KOPT-K1 (cell line): ENCODE measurements at regions not wholly inside any gene's neighbourhood (a gene's known extent, or its start where the extent isn't known, plus 50 kb on each side); places are given as distances from the start of the nearest gene placed in this dataset.

Source experiments
- H3K27ac ChIP-seq: fragments of 200-600 bp; sonication (generic); 2 replicates; pipeline ENCODE4 v1.5.1; 2016; ENCODE audit warnings: antibody characterized with exemption, mild to moderate bottlenecking, low read depth, low read length; ENCODE audit not compliant: poor library complexity, severe bottlenecking
- H3K36me3 ChIP-seq: fragments of 200-600 bp; sonication (generic); 2 replicates; pipeline ENCODE4 v1.5.1; 2017; ENCODE audit warnings: antibody characterized with exemption, mild to moderate bottlenecking, low read length, moderate library complexity; ENCODE audit not compliant: insufficient read depth
- H3K9me3 ChIP-seq: fragments of 200-600 bp; sonication (generic); 2 replicates; pipeline ENCODE4 v1.5.1; 2017; ENCODE audit warnings: antibody characterized with exemption, low read length, mild to moderate bottlenecking; ENCODE audit not compliant: insufficient read depth, poor library complexity, severe bottlenecking

- H3K9me3 ChIP-seq = no peaks in the 10 kb centered on the region
- H3K27ac ChIP-seq = no peak overlapping the region
- no peaks in the 10 kb centered on the region for H3K36me3 ChIP-seq
Observed at GRCh38 chr4:96585304-96585703, 745.4 kb downstream of the PDHA2 start.

GRCh38 chr4:96593422-96593821 lies 753.5 kb downstream of the PDHA2 start:
- H3K36me3 ChIP-seq = no peaks in the 10 kb centered on the region
- no peak overlapping the region for H3K27ac ChIP-seq
- H3K9me3 ChIP-seq = no peaks in the 10 kb centered on the region

GRCh38 chr4:96598465-96598864 lies 758.6 kb downstream of the PDHA2 start:
- Histone ChIP-seq H3K36me3 (no peaks in the 10 kb centered on the region), H3K9me3 (no peaks in the 10 kb centered on the region), H3K27ac (no peak overlapping the region)

GRCh38 chr4:96599752-96600151 lies 759.9 kb downstream of the PDHA2 start:
- H3K9me3 ChIP-seq = no peaks in the 10 kb centered on the region
- H3K27ac ChIP-seq = no peak overlapping the region
- H3K36me3 ChIP-seq = no peaks in the 10 kb centered on the region

- no peaks in the 10 kb centered on the region for H3K36me3 ChIP-seq
- H3K27ac ChIP-seq = no peak overlapping the region
- H3K9me3 ChIP-seq = no peaks in the 10 kb centered on the region
Observed at GRCh38 chr4:96602661-96603060, 762.8 kb downstream of the PDHA2 start.

- no peaks in the 10 kb centered on the region for H3K36me3 ChIP-seq
- H3K9me3 ChIP-seq = no peaks in the 10 kb centered on the region
- H3K27ac ChIP-seq = no peak overlapping the region
Observed at GRCh38 chr4:96603641-96604040, 763.7 kb downstream of the PDHA2 start.

GRCh38 chr4:96606451-96606850 lies 766.6 kb downstream of the PDHA2 start:
- no peaks in the 10 kb centered on the region for H3K36me3 ChIP-seq
- no peak overlapping the region for H3K27ac ChIP-seq
- H3K9me3 ChIP-seq = no peaks in the 10 kb centered on the region

- H3K27ac ChIP-seq = no peak overlapping the region
- H3K36me3 ChIP-seq = no peaks in the 10 kb centered on the region
- H3K9me3 ChIP-seq = no peaks in the 10 kb centered on the region
Observed at GRCh38 chr4:96626023-96626422, 786.1 kb downstream of the PDHA2 start.

- Histone ChIP-seq H3K27ac (no peak overlapping the region), H3K36me3 (no peaks in the 10 kb centered on the region), H3K9me3 (no peaks in the 10 kb centered on the region)
Observed at GRCh38 chr4:96630839-96631238, 790.9 kb downstream of the PDHA2 start.

- H3K36me3 ChIP-seq = no peaks in the 10 kb centered on the region
- no peak overlapping the region for H3K27ac ChIP-seq
- H3K9me3 ChIP-seq = no peaks in the 10 kb centered on the region
Observed at GRCh38 chr4:96637971-96638412, 798.1 kb downstream of the PDHA2 start.

- Histone ChIP-seq H3K27ac (no peak overlapping the region), H3K36me3 (no peaks in the 10 kb centered on the region)
Observed at GRCh38 chr4:96639932-96640331, 800.0 kb downstream of the PDHA2 start.

GRCh38 chr4:96642490-96642889 lies 802.6 kb downstream of the PDHA2 start:
- no peak overlapping the region for H3K27ac ChIP-seq
- no peaks in the 10 kb centered on the region for H3K9me3 ChIP-seq
- H3K36me3 ChIP-seq = no peaks in the 10 kb centered on the region

More at GRCh38 chr4:96639932-96640331, 800.0 kb downstream of the PDHA2 start:
- no peaks in the 10 kb centered on the region for H3K9me3 ChIP-seq

GRCh38 chr4:96646146-96646545 lies 806.3 kb downstream of the PDHA2 start:
- Histone ChIP-seq H3K9me3 (no peaks in the 10 kb centered on the region), H3K27ac (no peak overlapping the region), H3K36me3 (no peaks in the 10 kb centered on the region)

GRCh38 chr4:96649536-96649935 lies 809.6 kb downstream of the PDHA2 start:
- Histone ChIP-seq H3K27ac (no peak overlapping the region), H3K9me3 (peaks cover 10% of the 10 kb centered on the region), H3K36me3 (no peaks in the 10 kb centered on the region)

GRCh38 chr4:96652158-96652557 lies 812.3 kb downstream of the PDHA2 start:
- Histone ChIP-seq H3K36me3 (no peaks in the 10 kb centered on the region), H3K9me3 (peaks cover 10% of the 10 kb centered on the region), H3K27ac (no peak overlapping the region)

- Histone ChIP-seq H3K36me3 (no peaks in the 10 kb centered on the region), H3K9me3 (peaks cover 10% of the 10 kb centered on the region), H3K27ac (no peak overlapping the region)
Observed at GRCh38 chr4:96652821-96653220, 812.9 kb downstream of the PDHA2 start.

- Histone ChIP-seq H3K27ac (no peak overlapping the region), H3K36me3 (no peaks in the 10 kb centered on the region), H3K9me3 (peaks cover 10% of the 10 kb centered on the region)
Observed at GRCh38 chr4:96654045-96654444, 814.2 kb downstream of the PDHA2 start.
